HepG2 (cell line): ENCODE measurements at regions not wholly inside any gene's neighbourhood (a gene's known extent, or its start where the extent isn't known, plus 50 kb on each side); places are given as distances from the start of the nearest gene placed in this dataset.

ENCODE experiments used
- ATAC-seq: fragments of 200-7000 bp; cut with Tn5 transposase; 3 replicates; pipeline ENCODE4 v1.9.1; 2020; ENCODE audit warnings: mild to moderate bottlenecking, moderate library complexity
- BruUV-seq: library from RNA; stranded (reverse); fragments of 400-500 nt; replicated peaks from 2 replicates; lab custom pipeline; 2021; lab: Mats Ljungman, UMichigan
- CTCF ChIA-PET: fragments of 300-600 bp; formaldehyde crosslinking; extraction: SDS; loops from one replicate; lab custom pipeline; 2021; ENCODE audit warnings: low total read pairs, inconsistent platforms, low intra/inter-chr PET ratio; lab: Yijun Ruan, JAX
- POLR2A ChIA-PET: fragments of 350-600 bp; sonication (Branson Sonifier 250); formaldehyde crosslinking; loops from one replicate; lab custom pipeline; 2020; ENCODE audit warnings: antibody characterized with exemption, inconsistent platforms; lab: Yijun Ruan, JAX
- DNase-seq: peaks from one replicate; pipeline ENCODE4 v3.0.0-alpha.2; 2015; ENCODE audit warnings: low spot score
- FAIRE-seq: peaks from 3 replicates; lab custom pipeline; 2011; peaks lifted over from hg19 to GRCh38; lab: Jason Lieb, UNC
- H2AFZ ChIP-seq: one replicate; pipeline ENCODE4 v1.6.1; 2011; ENCODE audit warnings: low read length, inconsistent platforms
- H3K27ac ChIP-seq: fragments of 300-600 bp; 3 replicates; pipeline ENCODE4 v1.8.0; 2011; ENCODE audit warnings: mixed run types, mild to moderate bottlenecking, mixed read lengths, low read length, inconsistent platforms; ENCODE audit not compliant: insufficient read depth; ENCODE audit errors: extremely low read length
- H3K27me3 ChIP-seq, 2 experiments: fragments of 200-600 bp in 1 of 2; 2 replicates in 1 of 2; 3 replicates in 1 of 2; pipeline versions ENCODE4 v1.6.0 to v1.8.0; 2011; ENCODE audit warnings: low read length in 2 of 2, mild to moderate bottlenecking in 2 of 2, moderate library complexity in 2 of 2, inconsistent platforms in 1 of 2; ENCODE audit not compliant: insufficient read depth in 2 of 2, control insufficient read depth in 1 of 2
- H3K36me3 ChIP-seq, 2 experiments: fragments of 200-600 bp in 1 of 2; replicated peaks in 1 of 2; 2 replicates in 1 of 2; 3 replicates in 1 of 2; pipeline versions ENCODE4 v1.5.1 to v1.8.0; 2011; ENCODE audit warnings: low read length in 2 of 2, inconsistent platforms in 1 of 2; ENCODE audit not compliant: insufficient read depth in 2 of 2, control insufficient read depth in 1 of 2
- H3K4me1 ChIP-seq: 2 replicates; pipeline ENCODE4 v1.5.1; 2012; ENCODE audit warnings: low read length, inconsistent platforms; ENCODE audit not compliant: insufficient read depth
- H3K4me2 ChIP-seq: 2 replicates; pipeline ENCODE4 v1.6.0; 2011; ENCODE audit warnings: low read depth, low read length, inconsistent platforms
- H3K4me3 ChIP-seq, 3 experiments: fragments of 200-600 bp in 1 of 3; sonication (generic), shearing (Covaris generic) in 1 of 3; replicated peaks in 1 of 3; 2 replicates each; pipeline ENCODE4 v1.5.1; 2011 to 2016; ENCODE audit warnings: low read length in 3 of 3, inconsistent platforms in 2 of 3, low read depth in 2 of 3, mild to moderate bottlenecking in 2 of 3, control low read depth in 1 of 3, mixed read lengths in 1 of 3; ENCODE audit not compliant: insufficient read depth in 1 of 3
- H3K79me2 ChIP-seq: one replicate; pipeline ENCODE4 v1.6.1; 2011; ENCODE audit warnings: low read length, inconsistent platforms; ENCODE audit not compliant: insufficient read depth
- H3K9ac ChIP-seq: 2 replicates; pipeline ENCODE4 v1.6.0; 2011; ENCODE audit warnings: mild to moderate bottlenecking, low read depth, low read length, inconsistent platforms; ENCODE audit not compliant: insufficient read depth
- H3K9me3 ChIP-seq: 2 replicates; pipeline ENCODE4 v1.5.1; 2012; ENCODE audit warnings: mild to moderate bottlenecking, low read length
- H4K20me1 ChIP-seq: 2 replicates; pipeline ENCODE4 v1.6.0; 2011; ENCODE audit warnings: inconsistent platforms, mild to moderate bottlenecking, low read length, moderate library complexity; ENCODE audit not compliant: insufficient read depth
- EP300 ChIP-seq, 3 experiments: sonication (generic) in 1 of 3; formaldehyde crosslinking in 1 of 3; IDR thresholded peaks; 2 replicates each; pipeline versions ENCODE4 v1.5.1 to v1.6.1; 2011 to 2020; ENCODE audit warnings: low read depth in 2 of 3, low read length in 2 of 3, borderline replicate concordance in 1 of 3, improper control_type of control experiment in 1 of 3, mild to moderate bottlenecking in 1 of 3, missing genetic modification reagents in 1 of 3, moderate library complexity in 1 of 3
- ZNF205 ChIP-seq: IDR thresholded peaks from 2 replicates; pipeline ENCODE4 v1.6.1; 2018; ENCODE audit warnings: missing biosample characterization, missing genetic modification reagents
- ZNF33A ChIP-seq: sonication (generic); formaldehyde crosslinking; IDR thresholded peaks from 2 replicates; pipeline ENCODE4 v1.5.1; 2020; ENCODE audit warnings: missing genetic modification reagents, mild to moderate bottlenecking, moderate library complexity, borderline replicate concordance
- ZSCAN29 ChIP-seq: sonication (generic); formaldehyde crosslinking; conservative IDR thresholded peaks from 2 replicates; pipeline ENCODE4 v1.4.0; 2020; ENCODE audit warnings: mild to moderate bottlenecking, missing genetic modification reagents
- WGBS: methylation state at CpG from one replicate; pipeline ENCODE4 v1.1.6; 2017; ENCODE audit warnings: low lambda C conversion rate; 5-methylcytosine and 5-hydroxymethylcytosine counted together
- in situ Hi-C: cut with HindIII; loops from 2 replicates; pipeline ENCODE4 v1.10.0; 2017; ENCODE audit warnings: low pct_unique_long_range_greater_than_20kb; ENCODE audit not compliant: extremely low pct_ligation_motif_present
- intact Hi-C: fragments of 100-400 bp; cut with micrococcal nuclease; formaldehyde crosslinking; loops from one replicate; pipeline ENCODE4 v1.10.0; 2022; ENCODE audit not compliant: unreplicated experiment
- TF ChIP-seq, protein P1 (sequence below): IDR thresholded peaks from 2 replicates; pipeline ENCODE4 v1.6.1; 2016; ENCODE audit warnings: mild to moderate bottlenecking
- TF ChIP-seq, protein P2 (sequence below): sonication (generic); formaldehyde crosslinking; IDR thresholded peaks from 2 replicates; pipeline ENCODE4 v1.4.0; 2020; ENCODE audit warnings: missing genetic modification reagents

DNA sequence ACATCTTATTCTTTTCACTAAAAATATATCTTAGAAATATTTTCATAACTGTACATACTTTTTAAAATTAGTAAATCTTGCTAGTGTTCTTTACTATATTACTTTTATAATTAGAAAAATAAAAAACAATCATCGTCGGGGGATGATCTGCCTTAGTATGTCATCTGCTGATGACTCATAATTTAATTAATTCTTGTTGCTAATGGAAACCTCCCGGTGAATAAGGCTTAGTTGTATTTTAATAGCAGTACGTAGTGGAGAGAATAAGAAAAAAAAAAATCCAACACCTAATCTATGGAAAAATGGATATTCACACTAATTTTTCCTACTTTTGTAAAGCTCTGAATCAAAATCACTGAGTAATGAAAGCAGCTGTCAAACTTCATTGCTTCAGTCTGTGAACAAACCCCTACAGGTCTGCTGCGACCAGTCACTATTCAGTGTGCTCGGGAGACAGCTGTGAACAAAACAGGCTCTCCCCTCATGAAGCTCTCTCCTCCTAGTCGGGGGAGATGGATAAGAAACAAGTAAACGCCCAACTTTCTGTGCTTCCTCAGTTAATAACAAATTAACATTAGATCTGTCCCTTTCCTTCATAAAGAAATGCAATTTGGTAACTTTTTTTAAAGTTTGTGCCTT, 97.4 kb upstream of the UPP2 start (continued):
- TF ChIP-seq, protein P1, sequence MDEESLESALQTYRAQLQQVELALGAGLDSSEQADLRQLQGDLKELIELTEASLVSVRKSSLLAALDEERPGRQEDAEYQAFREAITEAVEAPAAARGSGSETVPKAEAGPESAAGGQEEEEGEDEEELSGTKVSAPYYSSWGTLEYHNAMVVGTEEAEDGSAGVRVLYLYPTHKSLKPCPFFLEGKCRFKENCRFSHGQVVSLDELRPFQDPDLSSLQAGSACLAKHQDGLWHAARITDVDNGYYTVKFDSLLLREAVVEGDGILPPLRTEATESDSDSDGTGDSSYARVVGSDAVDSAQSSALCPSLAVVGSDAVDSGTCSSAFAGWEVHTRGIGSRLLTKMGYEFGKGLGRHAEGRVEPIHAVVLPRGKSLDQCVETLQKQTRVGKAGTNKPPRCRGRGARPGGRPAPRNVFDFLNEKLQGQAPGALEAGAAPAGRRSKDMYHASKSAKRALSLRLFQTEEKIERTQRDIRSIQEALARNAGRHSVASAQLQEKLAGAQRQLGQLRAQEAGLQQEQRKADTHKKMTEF: no peak
- TF ChIP-seq ZSCAN29 (CRISPR knock-in tag) (no peak), EP300 (IDR thresholded peaks at IDR 0.05; ENCODE audit: low read depth in 2 of 2, low read length in 2 of 2) (no peak), EP300 (CRISPR knock-in tag; IDR thresholded peaks at IDR 0.05; ENCODE audit: borderline replicate concordance) (no peak), ZNF205 (CRISPR knock-in tag) (no peak)
- TF ChIP-seq, all 625 proteins: peak for 0

DNA sequence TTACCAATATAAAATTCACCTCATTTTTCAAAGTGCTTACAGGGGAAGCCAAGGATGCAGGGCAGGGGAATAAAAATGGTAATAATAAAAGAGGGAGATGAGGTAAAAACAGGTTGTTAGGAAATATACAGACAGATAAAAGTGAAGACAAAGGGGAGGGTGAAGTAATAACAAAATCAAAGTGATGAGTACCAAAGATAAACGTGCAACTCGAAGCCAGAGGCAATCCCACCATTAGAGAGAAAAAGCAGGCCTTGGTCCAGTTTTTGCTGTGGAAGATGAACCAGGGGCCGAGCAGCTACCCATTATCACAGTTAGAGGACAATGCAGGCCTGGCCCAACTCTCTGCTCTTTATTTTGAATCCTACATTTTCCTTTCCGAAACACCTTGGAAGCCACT, 99.6 kb upstream of the UPP2 start:
- Histone ChIP-seq H2AFZ (no peak overlapping the region), H3K4me2 (no peak overlapping the region), H3K9ac (no peak overlapping the region), H3K27ac (no peak overlapping the region), H3K9me3 (no peaks in the 10 kb centered on the region), H3K79me2 (no peaks in the 10 kb centered on the region), H3K36me3 (no peaks in the 10 kb centered on the region), H3K4me3 (no peak overlapping the region), H3K27me3 (peaks cover 0 to 6% of the 10 kb centered on the region in 2 experiments; a peak in 1 of 5 replicates), H4K20me1 (no peaks in the 10 kb centered on the region; the same call in 1 of the 2 replicates), H3K4me1 (no peaks in the 10 kb centered on the region)
- ATAC-seq (no peak), FAIRE-seq (no peak), DNase-seq (no peak)
- intact Hi-C loops: no loop called here
- WGBS: 12% methylated on average over 4 of the region's 4 CpGs
- no TSS peak for BruUV-seq
- TF ChIP-seq, protein P2, sequence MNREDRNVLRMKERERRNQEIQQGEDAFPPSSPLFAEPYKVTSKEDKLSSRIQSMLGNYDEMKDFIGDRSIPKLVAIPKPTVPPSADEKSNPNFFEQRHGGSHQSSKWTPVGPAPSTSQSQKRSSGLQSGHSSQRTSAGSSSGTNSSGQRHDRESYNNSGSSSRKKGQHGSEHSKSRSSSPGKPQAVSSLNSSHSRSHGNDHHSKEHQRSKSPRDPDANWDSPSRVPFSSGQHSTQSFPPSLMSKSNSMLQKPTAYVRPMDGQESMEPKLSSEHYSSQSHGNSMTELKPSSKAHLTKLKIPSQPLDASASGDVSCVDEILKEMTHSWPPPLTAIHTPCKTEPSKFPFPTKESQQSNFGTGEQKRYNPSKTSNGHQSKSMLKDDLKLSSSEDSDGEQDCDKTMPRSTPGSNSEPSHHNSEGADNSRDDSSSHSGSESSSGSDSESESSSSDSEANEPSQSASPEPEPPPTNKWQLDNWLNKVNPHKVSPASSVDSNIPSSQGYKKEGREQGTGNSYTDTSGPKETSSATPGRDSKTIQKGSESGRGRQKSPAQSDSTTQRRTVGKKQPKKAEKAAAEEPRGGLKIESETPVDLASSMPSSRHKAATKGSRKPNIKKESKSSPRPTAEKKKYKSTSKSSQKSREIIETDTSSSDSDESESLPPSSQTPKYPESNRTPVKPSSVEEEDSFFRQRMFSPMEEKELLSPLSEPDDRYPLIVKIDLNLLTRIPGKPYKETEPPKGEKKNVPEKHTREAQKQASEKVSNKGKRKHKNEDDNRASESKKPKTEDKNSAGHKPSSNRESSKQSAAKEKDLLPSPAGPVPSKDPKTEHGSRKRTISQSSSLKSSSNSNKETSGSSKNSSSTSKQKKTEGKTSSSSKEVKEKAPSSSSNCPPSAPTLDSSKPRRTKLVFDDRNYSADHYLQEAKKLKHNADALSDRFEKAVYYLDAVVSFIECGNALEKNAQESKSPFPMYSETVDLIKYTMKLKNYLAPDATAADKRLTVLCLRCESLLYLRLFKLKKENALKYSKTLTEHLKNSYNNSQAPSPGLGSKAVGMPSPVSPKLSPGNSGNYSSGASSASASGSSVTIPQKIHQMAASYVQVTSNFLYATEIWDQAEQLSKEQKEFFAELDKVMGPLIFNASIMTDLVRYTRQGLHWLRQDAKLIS (CRISPR knock-in tag): no peak
- no peak for TF ChIP-seq ZNF33A (CRISPR knock-in tag)
- CTCF ChIA-PET: no interaction called here
- in situ Hi-C loops: no loop called here
- POLR2A ChIA-PET: no interaction called here
